22Rv1 (cell line): ENCODE measurements at regions not wholly inside any gene's neighbourhood (a gene's known extent, or its start where the extent isn't known, plus 50 kb on each side); places are given as distances from the start of the nearest gene placed in this dataset.

Experiments
- H3K27ac ChIP-seq: fragments of 450-650 bp; 2 replicates; pipeline ENCODE4 v1.5.1; 2017
- CTCF ChIP-seq: fragments of 450-650 bp; IDR thresholded peaks from 2 replicates; pipeline ENCODE4 v1.5.1; 2017; ENCODE audit warnings: mild to moderate bottlenecking
- ZFX ChIP-seq: fragments of 450-650 bp; IDR thresholded peaks from 2 replicates; pipeline ENCODE4 v1.6.1; 2017; ENCODE audit warnings: antibody characterized with exemption, borderline replicate concordance

- no peak for TF ChIP-seq ZFX
- no peak for TF ChIP-seq CTCF
- no peak overlapping the region for H3K27ac ChIP-seq
Observed at GRCh38 chr4:119797238-119797894, 168.8 kb upstream of the PDE5A start.

GRCh38 chr4:119795986-119796578 lies 167.5 kb upstream of the PDE5A start:
- TF ChIP-seq CTCF (no peak), ZFX (no peak)
- H3K27ac ChIP-seq, result no peak overlapping the region

GRCh38 chr4:119794681-119795080 lies 166.1 kb upstream of the PDE5A start:
- peak overlapping the region; percentile 34; the same call in 1 of the 2 replicates for H3K27ac ChIP-seq
- TF ChIP-seq ZFX (no peak), CTCF (no peak)

GRCh38 chr4:119794113-119794512 lies 165.5 kb upstream of the PDE5A start:
- H3K27ac ChIP-seq, result peak overlapping the region; percentile 34; the same call in 1 of the 2 replicates
- TF ChIP-seq CTCF, result no peak

- no peak overlapping the region for H3K27ac ChIP-seq
- TF ChIP-seq ZFX (no peak), CTCF (no peak)
Observed at GRCh38 chr4:119788349-119789266, 160.0 kb upstream of the PDE5A start.

- TF ChIP-seq CTCF, result peak; percentile 70
- TF ChIP-seq ZFX, result no peak
- H3K27ac ChIP-seq, result no peak overlapping the region
Observed at GRCh38 chr4:119785963-119786362, 157.4 kb upstream of the PDE5A start.
